ENCODE measurements at regions not wholly inside any gene's neighbourhood (a gene's known extent, or its start where the extent isn't known, plus 50 kb on each side); places are given as distances from the start of the nearest gene placed in this dataset.

- TF ChIP-seq CTCF (conservative IDR thresholded peaks at IDR 0.05; ENCODE audit: low read depth, low read length) (no peak), EZH2 (IDR thresholded peaks at IDR 0.05; ENCODE audit: borderline replicate concordance, low read depth, low read length, poor library complexity, severe bottlenecking) (no peak)
Observed at GRCh38 chr6:97842521-97842920, 559.5 kb upstream of the MMS22L start.
